ENCODE measurements at regions not wholly inside any gene's neighbourhood (a gene's known extent, or its start where the extent isn't known, plus 50 kb on each side); places are given as distances from the start of the nearest gene placed in this dataset.

DNA sequence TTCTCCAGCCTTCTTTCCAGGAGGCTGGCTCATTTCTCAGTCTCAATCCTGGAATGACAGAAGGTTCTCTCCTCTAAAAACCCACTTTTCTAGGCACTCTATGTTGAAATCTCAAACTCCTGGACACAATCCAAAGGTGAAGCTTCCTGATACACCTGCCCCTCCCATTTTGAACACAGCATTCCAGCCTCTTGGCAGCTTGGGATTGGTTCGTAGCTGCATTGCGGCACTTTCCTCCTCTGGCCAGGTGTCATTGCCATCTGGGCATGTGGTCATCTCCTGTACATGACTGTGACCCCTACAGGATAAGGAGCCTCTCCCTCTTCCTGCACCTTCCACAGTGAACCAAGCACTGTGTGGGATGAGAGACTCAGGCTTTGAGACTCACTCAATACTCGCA lies 230.2 kb upstream of the B3GAT1 start:
- no peak overlapping the region for H3K27ac ChIP-seq

DNA sequence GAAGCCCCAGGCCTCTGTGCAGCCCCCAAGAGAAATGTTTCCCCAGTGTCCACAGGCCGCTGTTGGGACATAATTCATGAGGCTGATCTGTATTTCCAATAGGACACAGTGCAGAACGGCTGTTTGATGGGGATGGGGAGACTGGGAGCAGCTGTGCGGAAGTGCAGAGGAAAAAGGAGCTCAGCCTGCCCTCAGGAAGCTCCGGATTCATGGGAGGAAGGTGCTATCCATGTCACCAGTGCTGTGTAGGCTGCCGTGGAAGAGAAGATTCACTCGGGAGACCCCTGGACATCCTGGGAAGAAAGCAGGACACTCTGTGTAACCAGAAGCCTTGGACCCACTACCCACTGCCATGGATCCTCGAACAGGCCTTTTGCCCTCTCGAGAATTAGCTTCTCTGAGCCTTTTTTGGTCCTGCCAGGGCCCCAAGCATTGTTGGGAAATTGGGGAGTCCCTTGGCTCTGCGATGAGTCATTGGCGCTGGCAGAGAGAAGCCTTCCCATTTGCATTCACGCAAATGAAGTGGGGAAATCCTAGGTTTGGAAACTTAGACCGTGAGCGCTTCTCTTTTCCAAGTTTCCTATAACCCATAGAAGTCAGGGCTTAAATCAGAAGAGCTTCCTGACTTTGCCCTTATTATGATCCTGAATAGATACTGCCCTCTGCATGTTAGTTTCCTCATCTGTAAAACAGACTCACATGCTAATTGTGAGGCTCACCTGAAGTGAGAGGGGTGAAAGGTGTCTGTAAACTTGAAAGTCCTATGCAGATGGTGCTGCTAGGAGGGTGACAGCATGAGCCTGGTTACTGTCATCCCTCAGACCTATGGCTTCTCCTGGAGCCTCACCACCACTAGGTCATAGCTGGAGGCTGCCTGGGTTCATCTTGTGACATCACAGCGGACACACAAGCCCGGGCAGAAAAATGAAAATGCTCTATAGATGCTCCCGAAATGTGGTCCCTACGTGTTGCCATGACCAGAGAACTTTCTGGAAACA lies 229.2 kb upstream of the B3GAT1 start:
- H3K4me3 ChIP-seq (ENCODE audit: low read depth, low read length): no peak overlapping the region
- no peaks in the 10 kb centered on the region for H3K9me3 ChIP-seq (ENCODE audit: control insufficient read depth, low read length)
- no peak overlapping the region for H3K9ac ChIP-seq
- H3K4me2 ChIP-seq (ENCODE audit: low read length): no peak overlapping the region
- H3K79me2 ChIP-seq: no peaks in the 10 kb centered on the region
- no peak for TF ChIP-seq CTCF (IDR thresholded peaks at IDR 0.05)
- no peak overlapping the region for H2AFZ ChIP-seq
- no peak overlapping the region for H3K27ac ChIP-seq
- H3K4me1 ChIP-seq: no peaks in the 10 kb centered on the region
- H3K27me3 ChIP-seq (ENCODE audit: control insufficient read depth, insufficient read depth, low read length): no peaks in the 10 kb centered on the region
- no peaks in the 10 kb centered on the region for H3K36me3 ChIP-seq (ENCODE audit: control insufficient read depth, insufficient read depth, low read length)

More for the DNA sequence above, 230.2 kb upstream of the B3GAT1 start:
- Histone ChIP-seq H2AFZ (no peak overlapping the region), H3K4me2 (ENCODE audit: low read length) (no peak overlapping the region), H3K4me3 (ENCODE audit: low read depth, low read length) (no peak overlapping the region), H3K9me3 (ENCODE audit: control insufficient read depth, low read length) (no peaks in the 10 kb centered on the region), H3K9ac (no peak overlapping the region), H3K36me3 (ENCODE audit: control insufficient read depth, insufficient read depth, low read length) (no peaks in the 10 kb centered on the region), H3K4me1 (no peaks in the 10 kb centered on the region), H3K79me2 (no peaks in the 10 kb centered on the region), H3K27me3 (ENCODE audit: control insufficient read depth, insufficient read depth, low read length) (no peaks in the 10 kb centered on the region)
- no peak for TF ChIP-seq CTCF (IDR thresholded peaks at IDR 0.05)

DNA sequence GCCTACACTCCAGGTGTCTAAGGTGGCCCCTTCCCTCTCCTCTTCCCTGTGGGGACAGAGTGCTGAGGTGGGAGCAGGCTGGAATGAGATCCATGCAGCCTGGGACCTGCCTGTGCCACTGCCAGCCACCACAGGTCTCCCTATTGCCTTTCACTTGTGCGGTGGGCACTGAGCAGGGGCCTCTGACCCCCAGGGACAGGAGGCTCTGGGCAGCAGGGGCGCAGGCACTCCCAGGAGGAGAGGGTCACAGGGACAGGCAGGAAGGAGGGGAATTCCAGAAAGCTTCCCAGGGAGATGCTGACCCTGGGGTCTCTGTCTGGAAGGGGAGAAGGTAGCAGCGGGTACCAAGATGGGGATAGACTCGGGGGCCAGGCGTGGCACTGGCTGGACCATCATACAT lies 228.5 kb upstream of the B3GAT1 start:
- no peak for TF ChIP-seq CTCF (IDR thresholded peaks at IDR 0.05)
- Histone ChIP-seq H3K9ac (no peak overlapping the region), H3K36me3 (ENCODE audit: control insufficient read depth, insufficient read depth, low read length) (no peaks in the 10 kb centered on the region), H3K27me3 (ENCODE audit: control insufficient read depth, insufficient read depth, low read length) (no peaks in the 10 kb centered on the region), H2AFZ (no peak overlapping the region), H3K79me2 (no peaks in the 10 kb centered on the region), H3K4me1 (no peaks in the 10 kb centered on the region), H3K9me3 (ENCODE audit: control insufficient read depth, low read length) (no peaks in the 10 kb centered on the region), H3K4me3 (ENCODE audit: low read depth, low read length) (no peak overlapping the region), H3K27ac (no peak overlapping the region), H3K4me2 (ENCODE audit: low read length) (no peak overlapping the region)

DNA sequence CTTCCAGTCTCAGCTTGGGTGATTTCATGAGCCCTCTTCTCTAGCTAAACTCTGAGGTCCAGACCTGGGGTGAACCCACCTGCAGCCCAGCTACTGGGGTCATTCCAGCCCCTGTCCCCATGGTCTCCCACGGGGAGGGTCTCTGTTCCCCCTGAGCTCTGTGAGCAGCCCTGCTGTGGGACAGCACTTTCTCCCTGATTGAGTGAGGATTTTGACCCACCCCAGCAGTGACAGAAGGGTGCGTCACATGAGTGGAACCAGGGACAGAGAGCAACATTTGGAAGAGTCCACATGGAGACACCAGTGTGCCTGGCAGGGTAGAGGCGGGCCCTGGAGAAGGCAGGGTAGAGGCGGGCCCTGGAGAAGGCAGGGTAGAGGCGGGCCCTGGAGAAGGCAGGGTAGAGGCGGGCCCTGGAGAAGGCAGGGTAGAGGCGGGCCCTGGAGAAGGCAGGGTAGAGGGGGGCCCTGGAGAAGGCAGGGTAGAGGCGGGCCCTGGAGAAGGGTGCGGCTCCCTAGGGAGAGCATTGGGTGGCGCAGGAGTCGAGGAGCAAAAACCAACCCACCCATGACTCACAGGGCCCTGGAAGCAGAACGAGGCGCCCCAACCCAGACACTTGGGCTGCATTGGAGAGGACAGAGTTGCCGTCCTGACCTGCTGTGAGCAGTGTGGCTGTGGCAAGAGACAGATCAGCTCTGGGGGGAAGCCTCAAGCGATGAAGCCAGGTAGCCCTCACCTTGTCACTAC lies 227.7 kb upstream of the B3GAT1 start:
- Histone ChIP-seq H3K9ac (no peak overlapping the region), H3K9me3 (ENCODE audit: control insufficient read depth, low read length) (no peaks in the 10 kb centered on the region), H3K4me3 (ENCODE audit: low read depth, low read length) (no peak overlapping the region), H3K27ac (no peak overlapping the region), H2AFZ (no peak overlapping the region), H3K36me3 (ENCODE audit: control insufficient read depth, insufficient read depth, low read length) (no peaks in the 10 kb centered on the region), H3K79me2 (no peaks in the 10 kb centered on the region), H3K27me3 (ENCODE audit: control insufficient read depth, insufficient read depth, low read length) (no peaks in the 10 kb centered on the region), H3K4me1 (no peaks in the 10 kb centered on the region), H3K4me2 (ENCODE audit: low read length) (no peak overlapping the region)
- TF ChIP-seq CTCF (IDR thresholded peaks at IDR 0.05): no peak

Measured in parathyroid adenoma (tissue), 2 donors.